H9 (cell line): ENCODE measurements at regions not wholly inside any gene's neighbourhood (a gene's known extent, or its start where the extent isn't known, plus 50 kb on each side); places are given as distances from the start of the nearest gene placed in this dataset.

ENCODE experiments used
- DNase-seq: peaks from one replicate; pipeline ENCODE4 v3.0.0-alpha.2; 2017
- H2AFZ ChIP-seq: one replicate; pipeline ENCODE4 v1.6.1; 2013; ENCODE audit warnings: mild to moderate bottlenecking, low read length, control low read depth, moderate library complexity
- H2AK5ac ChIP-seq: 2 replicates; pipeline ENCODE4 v1.6.1; 2013; ENCODE audit warnings: low read length, control low read depth, mixed read lengths; ENCODE audit not compliant: insufficient read length
- H2BK120ac ChIP-seq: one replicate; pipeline ENCODE4 v1.6.1; 2013; ENCODE audit warnings: low read depth, mild to moderate bottlenecking, low read length, control low read depth, inconsistent platforms; ENCODE audit not compliant: poor library complexity, severe bottlenecking
- H2BK12ac ChIP-seq: 2 replicates; pipeline ENCODE4 v1.6.1; 2013; ENCODE audit warnings: low read length, control low read depth, mixed read lengths, low read depth; ENCODE audit not compliant: insufficient read length
- H2BK15ac ChIP-seq: 2 replicates; pipeline ENCODE4 v1.6.1; 2013; ENCODE audit warnings: low read depth, low read length, control low read depth
- H2BK20ac ChIP-seq: one replicate; pipeline ENCODE4 v1.6.1; 2013; ENCODE audit warnings: low read depth, mild to moderate bottlenecking, low read length, control low read depth, inconsistent platforms; ENCODE audit not compliant: poor library complexity, severe bottlenecking
- H2BK5ac ChIP-seq: 2 replicates; pipeline ENCODE4 v1.6.1; 2013; ENCODE audit warnings: low read length, control low read depth, mixed read lengths; ENCODE audit not compliant: insufficient read length
- H3K14ac ChIP-seq: 2 replicates; pipeline ENCODE4 v1.6.1; 2013; ENCODE audit warnings: low read length, control low read depth; ENCODE audit not compliant: insufficient read depth
- H3K18ac ChIP-seq: 2 replicates; pipeline ENCODE4 v1.6.1; 2013; ENCODE audit warnings: low read depth, mild to moderate bottlenecking, mixed read lengths, low read length, control low read depth; ENCODE audit not compliant: insufficient read length
- H3K23ac ChIP-seq: 2 replicates; pipeline ENCODE4 v1.6.1; 2013; ENCODE audit warnings: low read length, control low read depth, mixed read lengths, low read depth; ENCODE audit not compliant: insufficient read length
- H3K23me2 ChIP-seq: 2 replicates; pipeline ENCODE4 v1.6.1; 2013; ENCODE audit warnings: low read depth, mild to moderate bottlenecking, mixed read lengths, low read length, control low read depth; ENCODE audit not compliant: insufficient read length, poor library complexity, severe bottlenecking
- H3K27ac ChIP-seq: 2 replicates; pipeline ENCODE4 v1.5.1; 2013; ENCODE audit warnings: low read length, control low read depth, mixed read lengths, low read depth; ENCODE audit not compliant: insufficient read length
- H3K27me3 ChIP-seq: 2 replicates; pipeline ENCODE4 v1.6.1; 2013; ENCODE audit warnings: low read length, control low read depth, inconsistent platforms; ENCODE audit not compliant: insufficient read depth
- H3K4ac ChIP-seq: 2 replicates; pipeline ENCODE4 v1.6.1; 2013; ENCODE audit warnings: low read depth, mild to moderate bottlenecking, control low read depth, inconsistent platforms, low read length, moderate library complexity
- H3K4me1 ChIP-seq: 2 replicates; pipeline ENCODE4 v1.6.1; 2013; ENCODE audit warnings: low read length, control low read depth, inconsistent platforms; ENCODE audit not compliant: insufficient read depth
- H3K4me2 ChIP-seq: 2 replicates; pipeline ENCODE4 v1.6.1; 2013; ENCODE audit warnings: low read length, control low read depth, mixed read lengths; ENCODE audit not compliant: insufficient read length, insufficient read depth
- H3K56ac ChIP-seq: 2 replicates; pipeline ENCODE4 v1.6.1; 2013; ENCODE audit warnings: low read depth, mild to moderate bottlenecking, mixed read lengths, low read length, control low read depth; ENCODE audit not compliant: insufficient read length
- H3K79me1 ChIP-seq: 2 replicates; pipeline ENCODE4 v1.6.1; 2013; ENCODE audit warnings: low read depth, mild to moderate bottlenecking, moderate library complexity, low read length, control low read depth, inconsistent platforms; ENCODE audit not compliant: insufficient read depth, poor library complexity, severe bottlenecking
- H3K79me2 ChIP-seq: 2 replicates; pipeline ENCODE4 v1.6.1; 2013; ENCODE audit warnings: low read length, control low read depth, inconsistent platforms; ENCODE audit not compliant: insufficient read depth
- H3K9ac ChIP-seq: 2 replicates; pipeline ENCODE4 v1.6.1; 2013; ENCODE audit warnings: low read length, control low read depth, mixed read lengths; ENCODE audit not compliant: insufficient read length; ENCODE audit errors: extremely low read depth
- H3K9me3 ChIP-seq: one replicate; pipeline ENCODE4 v1.6.1; 2013; ENCODE audit warnings: low read depth, low read length, inconsistent platforms; ENCODE audit not compliant: control insufficient read depth
- H3T11ph ChIP-seq: one replicate; pipeline ENCODE4 v1.6.1; 2013; ENCODE audit warnings: mild to moderate bottlenecking, low read length, control low read depth, inconsistent platforms
- H4K20me1 ChIP-seq: one replicate; pipeline ENCODE4 v1.6.1; 2013; ENCODE audit not compliant: control insufficient read depth, insufficient read length, insufficient read depth
- H4K5ac ChIP-seq: 2 replicates; pipeline ENCODE4 v1.6.1; 2013; ENCODE audit warnings: low read depth, mild to moderate bottlenecking, mixed read lengths, low read length, control low read depth; ENCODE audit not compliant: insufficient read length
- H4K8ac ChIP-seq: replicated peaks from 2 replicates; pipeline ENCODE4 v1.6.1; 2013; ENCODE audit warnings: low read length, control low read depth, mixed read lengths, low read depth; ENCODE audit not compliant: insufficient read length
- H4K91ac ChIP-seq: 2 replicates; pipeline ENCODE4 v1.6.1; 2013; ENCODE audit warnings: low read depth, mild to moderate bottlenecking, moderate library complexity, mixed read lengths, low read length, control low read depth; ENCODE audit not compliant: insufficient read length
- H3K27ac Mint-ChIP-seq, 3 experiments: 2 replicates in 2 of 3; 3 replicates in 1 of 3; pipeline ENCODE4 v1.8.0; 2020 to 2021; ENCODE audit warnings: mixed read lengths in 3 of 3, mild to moderate bottlenecking in 1 of 3, moderate library complexity in 1 of 3
- H3K27me3 Mint-ChIP-seq: 2 replicates; pipeline ENCODE4 v1.8.0; 2021; ENCODE audit warnings: low read depth, mild to moderate bottlenecking, moderate library complexity, mixed read lengths
- H3K36me3 Mint-ChIP-seq, 3 experiments: 2 replicates in 2 of 3; 3 replicates in 1 of 3; pipeline ENCODE4 v1.8.0; 2020 to 2021; ENCODE audit warnings: low read depth in 3 of 3, mixed read lengths in 3 of 3; ENCODE audit not compliant: insufficient read depth in 1 of 3
- H3K4me1 Mint-ChIP-seq, 2 experiments: 2 replicates each; pipeline ENCODE4 v1.8.0; 2020; ENCODE audit warnings: mixed read lengths in 2 of 2
- H3K4me3 Mint-ChIP-seq, 2 experiments: 2 replicates in 1 of 2; 3 replicates in 1 of 2; pipeline ENCODE4 v1.8.0; 2020 to 2021; ENCODE audit warnings: mild to moderate bottlenecking in 2 of 2, mixed read lengths in 2 of 2, moderate library complexity in 1 of 2
- H3K9me3 Mint-ChIP-seq, 2 experiments: 2 replicates in 1 of 2; 3 replicates in 1 of 2; pipeline ENCODE4 v1.8.0; 2020; ENCODE audit warnings: mild to moderate bottlenecking in 2 of 2, mixed read lengths in 2 of 2, moderate library complexity in 1 of 2
- CTCF ChIP-seq: fragments of 200-600 bp; sonication (generic); conservative IDR thresholded peaks from 3 replicates; pipeline ENCODE4 v1.8.0; 2021; ENCODE audit warnings: antibody characterized with exemption, mild to moderate bottlenecking
- WGBS: extraction: QIAGEN DNeasy Blood & Tissue Kit; methylation state at CpG from one replicate; pipeline ENCODE4 v1.1.7; 2013; ENCODE audit warnings: missing lambda C conversion rate, low lambda C conversion rate, mixed read lengths; ENCODE audit not compliant: insufficient read length; ENCODE audit errors: extremely low coverage; 5-methylcytosine and 5-hydroxymethylcytosine counted together

GRCh38 chr6:77131426-77131825, 331.9 kb downstream of the HTR1B start:
- no peak overlapping the region for H3K4me2 ChIP-seq
- H3K9me3 Mint-ChIP-seq: peaks cover 9 to 13% of the 10 kb centered on the region in 2 experiments; a peak in 4 of 5 replicates
- H3K4ac ChIP-seq: no peak overlapping the region
- H3T11ph ChIP-seq: no peak overlapping the region
- no peak for TF ChIP-seq CTCF
- H2BK12ac ChIP-seq: no peak overlapping the region
- no peak overlapping the region for H2BK20ac ChIP-seq
- no peak overlapping the region for H3K14ac ChIP-seq
- H3K79me2 ChIP-seq: no peaks in the 10 kb centered on the region
- H3K9me3 ChIP-seq: no peaks in the 10 kb centered on the region
- no peak overlapping the region for H3K23ac ChIP-seq
- H3K4me3 Mint-ChIP-seq: no peak overlapping the region
- no peak overlapping the region for H2BK5ac ChIP-seq
- H3K18ac ChIP-seq: no peak overlapping the region
- no peaks in the 10 kb centered on the region for H4K20me1 ChIP-seq
- no peaks in the 10 kb centered on the region for H3K27me3 Mint-ChIP-seq
- no peak overlapping the region for H2AK5ac ChIP-seq
- H2AFZ ChIP-seq: no peak overlapping the region
- no peak overlapping the region for H3K27ac ChIP-seq
- DNase-seq: no peak
- no peaks in the 10 kb centered on the region for H3K4me1 Mint-ChIP-seq
- peaks cover 3 to 12% (median 4%) of the 10 kb centered on the region in 3 experiments; a peak in 4 of 7 replicates for H3K36me3 Mint-ChIP-seq
- no peak overlapping the region for H4K91ac ChIP-seq
- no peak overlapping the region for H3K27ac Mint-ChIP-seq
- H3K27me3 ChIP-seq: no peaks in the 10 kb centered on the region
- no peak overlapping the region for H2BK120ac ChIP-seq
- no peak overlapping the region for H4K8ac ChIP-seq
- H2BK15ac ChIP-seq: no peak overlapping the region
- no CpG with 5 or more reads among the region's 4 CpGs for WGBS
- no peak overlapping the region for H3K56ac ChIP-seq
- H3K23me2 ChIP-seq: no peaks in the 10 kb centered on the region
- no peak overlapping the region for H4K5ac ChIP-seq
- H3K4me1 ChIP-seq: no peaks in the 10 kb centered on the region
- no peak overlapping the region for H3K9ac ChIP-seq
- H3K79me1 ChIP-seq: no peaks in the 10 kb centered on the region
